A673 (cell line): ENCODE measurements at regions not wholly inside any gene's neighbourhood (a gene's known extent, or its start where the extent isn't known, plus 50 kb on each side); places are given as distances from the start of the nearest gene placed in this dataset.

Experiments used
- BruUV-seq: library from RNA; stranded (reverse); fragments of 400-500 nt; replicated peaks from 2 replicates; lab custom pipeline; 2021; lab: Mats Ljungman, UMichigan
- CTCF ChIA-PET: fragments of 300-600 bp; sonication (Branson Sonifier 250); formaldehyde crosslinking; loops from one replicate; lab custom pipeline; 2022; ENCODE audit warnings: antibody characterized with exemption; lab: Charles Lee
- POLR2A ChIA-PET: fragments of 300-600 bp; sonication (Branson Sonifier 250); formaldehyde crosslinking; loops from one replicate; lab custom pipeline; 2022; ENCODE audit warnings: antibody characterized with exemption; ENCODE audit not compliant: low non-redundant PET; lab: Charles Lee
- DNase-seq: peaks from one replicate; pipeline ENCODE4 v3.0.0-alpha.2; 2015; ENCODE audit warnings: low spot score
- H3K27ac ChIP-seq: fragments of 200-600 bp; sonication (generic); 2 replicates; pipeline ENCODE4 v1.5.1; 2016; ENCODE audit warnings: mixed run types, low read depth, mild to moderate bottlenecking, mixed read lengths, antibody characterized with exemption, low read length; ENCODE audit not compliant: poor library complexity, severe bottlenecking
- H3K27me3 ChIP-seq: fragments of 200-600 bp; sonication (generic); replicated peaks from 2 replicates; pipeline ENCODE4 v1.6.1; 2017; ENCODE audit warnings: mixed run types, low read depth, mild to moderate bottlenecking, mixed read lengths, antibody characterized with exemption, low read length; ENCODE audit not compliant: insufficient read depth, poor library complexity
- H3K36me3 ChIP-seq: fragments of 200-600 bp; sonication (generic); 2 replicates; pipeline ENCODE4 v1.6.1; 2016; ENCODE audit warnings: mixed run types, mild to moderate bottlenecking, mixed read lengths, antibody characterized with exemption, low read length; ENCODE audit not compliant: insufficient read depth, poor library complexity, severe bottlenecking
- H3K4me1 ChIP-seq: fragments of 200-600 bp; sonication (generic); 2 replicates; pipeline ENCODE4 v1.6.1; 2017; ENCODE audit warnings: mixed run types, mild to moderate bottlenecking, mixed read lengths, antibody characterized with exemption, low read length; ENCODE audit not compliant: insufficient read depth, poor library complexity, severe bottlenecking
- H3K4me3 ChIP-seq: fragments of 200-600 bp; sonication (generic); 2 replicates; pipeline ENCODE4 v1.5.1; 2016; ENCODE audit warnings: low read depth, mixed run types, mild to moderate bottlenecking, mixed read lengths, low read length; ENCODE audit not compliant: poor library complexity, severe bottlenecking
- H3K9me3 ChIP-seq: fragments of 200-600 bp; sonication (generic); 2 replicates; pipeline ENCODE4 v1.6.1; 2016; ENCODE audit warnings: mixed run types, low read depth, mild to moderate bottlenecking, mixed read lengths, antibody characterized with exemption, low read length; ENCODE audit not compliant: poor library complexity, severe bottlenecking
- CTCF ChIP-seq: fragments of 300-800, 200-600 bp; sonication (generic); conservative IDR thresholded peaks from 2 replicates; pipeline ENCODE4 v1.5.1; 2017; ENCODE audit warnings: low read depth, mild to moderate bottlenecking, antibody characterized with exemption, low read length, moderate library complexity, mixed read lengths
- EZH2 ChIP-seq: fragments of 200-600 bp; sonication (generic); IDR thresholded peaks from 2 replicates; pipeline ENCODE4 v1.6.1; 2017; ENCODE audit warnings: borderline replicate concordance, low read depth, mild to moderate bottlenecking, mixed read lengths, antibody characterized with exemption, low read length; ENCODE audit not compliant: poor library complexity, severe bottlenecking
- intact Hi-C: fragments of 100-400 bp; cut with micrococcal nuclease; formaldehyde crosslinking; loops from one replicate; pipeline ENCODE4 v1.10.0; 2022; ENCODE audit not compliant: unreplicated experiment

- CTCF ChIA-PET: no interaction called here
Measured at GRCh38 chr17:73733517-73733916, 89.3 kb upstream of the SDK2 start.

GRCh38 chr17:73735245-73735644 lies 91.0 kb upstream of the SDK2 start:
- H3K4me1 ChIP-seq: no peaks in the 10 kb centered on the region
- H3K9me3 ChIP-seq: peaks cover 4% of the 10 kb centered on the region
- no peak overlapping the region for H3K27ac ChIP-seq
- ChIA-PET POLR2A (interaction anchor here (0.6 kb wide), 1 partner anchor 14 kb away, joined by 3 read pairs; no protein-coding TSS in a partner anchor), CTCF (no interaction called here)
- H3K27me3 ChIP-seq: peaks cover 53% of the 10 kb centered on the region
- BruUV-seq: no TSS peak
- no peaks in the 10 kb centered on the region for H3K36me3 ChIP-seq
- intact Hi-C loops: no loop called here
- TF ChIP-seq EZH2: no peak
- TF ChIP-seq CTCF: no peak
- DNase-seq: no peak
- H3K4me3 ChIP-seq: no peak overlapping the region

More at GRCh38 chr17:73733517-73733916, 89.3 kb upstream of the SDK2 start:
- TF ChIP-seq EZH2 (no peak), CTCF (no peak)
- peaks cover 44% of the 10 kb centered on the region for H3K27me3 ChIP-seq
- no TSS peak for BruUV-seq
- H3K9me3 ChIP-seq: peaks cover 4% of the 10 kb centered on the region
- no peaks in the 10 kb centered on the region for H3K36me3 ChIP-seq
- no peak for DNase-seq
- H3K4me1 ChIP-seq: no peaks in the 10 kb centered on the region
- H3K27ac ChIP-seq: no peak overlapping the region
- no peak overlapping the region for H3K4me3 ChIP-seq
- intact Hi-C loops: no loop called here
- POLR2A ChIA-PET: no interaction called here

- BruUV-seq: no TSS peak
- no peak for TF ChIP-seq EZH2
- TF ChIP-seq CTCF: no peak
- CTCF ChIA-PET: no interaction called here
- Histone ChIP-seq H3K9me3 (no peaks in the 10 kb centered on the region), H3K4me3 (no peak overlapping the region), H3K27ac (no peak overlapping the region), H3K36me3 (no peaks in the 10 kb centered on the region), H3K27me3 (peaks cover 70% of the 10 kb centered on the region), H3K4me1 (no peaks in the 10 kb centered on the region)
- intact Hi-C loops: no loop called here
- no peak for DNase-seq
- POLR2A ChIA-PET: no interaction called here
Measured at GRCh38 chr17:73738751-73739575, 94.7 kb upstream of the SDK2 start.
